HG02588 (cell line): ENCODE measurements at regions not wholly inside any gene's neighbourhood (a gene's known extent, or its start where the extent isn't known, plus 50 kb on each side); places are given as distances from the start of the nearest gene placed in this dataset.

Experiments used
- ATAC-seq: cut with Tn5 transposase; IDR thresholded peaks from one replicate; pipeline ENCODE4 v1.9.1; 2021; ENCODE audit warnings: mild to moderate bottlenecking, moderate library complexity; ENCODE audit not compliant: unreplicated experiment

DNA sequence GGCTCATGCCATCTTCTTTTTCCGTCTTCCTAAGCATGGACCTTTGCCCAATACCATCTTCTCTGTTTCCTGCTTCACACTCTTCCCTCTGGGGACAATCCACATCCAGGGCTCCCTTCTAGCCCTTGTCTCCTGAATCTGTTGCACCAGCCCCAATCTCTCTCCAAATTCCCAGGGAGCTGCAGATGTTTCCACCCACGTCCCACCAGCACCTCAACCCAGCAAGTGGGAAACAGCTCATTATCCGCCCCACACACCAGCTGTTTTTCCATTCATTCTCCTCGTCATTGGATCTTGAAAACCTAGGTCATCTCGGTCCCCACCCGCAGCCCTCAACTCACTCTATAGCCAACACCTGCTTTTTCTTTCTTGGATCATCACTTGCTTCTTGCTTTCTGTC lies 185.0 kb upstream of the CDYL start:
- no peak for ATAC-seq

DNA sequence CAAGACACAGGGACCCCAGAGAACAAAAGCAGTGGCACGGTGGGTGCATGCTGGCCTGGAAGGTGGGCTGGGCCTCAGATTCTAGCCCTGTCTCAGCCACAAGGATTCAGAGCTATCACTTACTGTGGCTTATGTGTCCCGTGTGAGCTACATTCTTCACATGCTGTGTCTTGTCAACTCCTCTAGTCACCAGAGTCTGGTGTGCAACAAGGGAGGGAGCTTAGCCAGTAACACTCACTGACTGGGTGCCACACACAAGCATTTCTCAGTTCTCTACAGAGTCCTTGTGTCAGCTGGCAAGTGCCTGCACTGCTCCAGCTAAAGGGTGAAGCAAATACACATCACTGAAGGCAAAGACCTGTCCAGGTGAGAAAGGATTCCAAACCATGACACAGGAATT lies 186.9 kb upstream of the CDYL start:
- ATAC-seq: no peak

DNA sequence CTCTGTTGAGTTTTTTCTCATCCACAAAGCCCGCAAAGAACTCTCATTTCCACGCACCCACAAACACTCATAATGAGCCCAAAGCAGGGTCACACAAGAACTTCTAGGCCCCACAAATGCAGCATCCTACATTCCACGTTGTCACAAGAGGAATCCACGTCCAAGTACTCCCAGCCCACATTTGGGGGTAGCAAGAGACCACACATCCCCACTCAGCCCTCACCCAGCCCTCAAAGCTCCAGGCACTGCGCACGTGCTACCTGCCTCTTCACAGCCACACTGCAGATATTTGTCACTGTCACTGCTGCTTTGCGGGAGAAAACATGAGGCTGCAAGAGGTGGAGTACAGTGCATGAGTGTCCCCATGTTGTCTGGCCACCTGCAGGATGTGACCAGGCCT lies 187.6 kb upstream of the CDYL start:
- ATAC-seq: no peak

DNA sequence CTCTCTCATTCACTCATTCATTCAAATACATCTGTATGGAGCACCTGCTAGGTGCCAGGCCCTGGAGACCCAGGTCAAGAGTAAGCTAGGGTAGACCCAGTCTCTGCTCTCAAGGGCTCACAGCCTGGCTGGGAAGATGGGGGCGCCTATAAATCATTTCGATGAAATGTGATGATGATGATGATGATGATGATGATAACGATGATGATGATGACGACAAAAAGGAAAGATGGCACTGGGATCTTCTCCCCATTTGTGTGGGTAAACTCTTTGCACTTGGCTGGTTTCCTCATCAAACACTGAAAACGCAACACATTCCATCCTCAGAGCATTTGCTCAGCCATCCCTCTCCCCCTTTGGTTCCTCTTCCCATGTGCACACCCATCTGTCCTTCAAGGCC lies 188.0 kb upstream of the CDYL start:
- no peak for ATAC-seq

DNA sequence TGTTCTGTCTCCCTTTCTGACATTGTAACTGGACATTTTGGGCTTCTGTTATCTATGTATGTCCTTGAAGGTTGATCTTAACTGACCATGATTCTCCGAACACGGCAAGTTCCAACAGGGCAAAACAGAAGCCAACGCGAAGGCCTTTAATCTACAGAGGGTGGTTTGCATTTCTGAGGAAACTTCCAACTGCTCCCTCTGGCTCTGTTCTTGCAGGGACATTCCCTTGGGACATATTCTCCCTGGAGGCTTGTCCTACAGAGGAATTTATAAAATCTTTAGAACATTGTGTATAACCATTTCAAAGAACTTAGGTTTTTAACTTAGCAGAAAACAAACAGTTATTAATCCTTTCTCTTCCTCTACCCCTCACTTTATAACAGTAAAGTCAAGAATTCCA lies 189.0 kb upstream of the CDYL start:
- ATAC-seq: no peak

DNA sequence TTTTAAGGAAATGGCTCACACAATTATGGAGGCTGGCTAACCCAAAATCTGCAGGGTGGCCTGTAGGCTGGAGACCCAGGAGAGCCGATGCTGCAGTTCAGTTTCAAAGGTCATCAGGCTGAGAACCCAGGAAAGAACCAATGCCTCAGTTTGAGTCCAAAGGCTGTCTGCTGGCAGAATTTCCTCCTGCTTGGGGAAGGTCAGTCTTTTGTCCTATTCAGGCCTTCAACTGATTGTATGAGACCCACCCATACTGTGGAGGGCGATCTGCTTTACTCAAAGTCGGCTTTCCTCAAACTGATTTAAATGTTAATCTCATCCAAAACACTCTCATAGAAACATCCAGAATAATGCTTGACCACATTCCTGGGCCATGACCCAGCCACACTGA lies 189.7 kb upstream of the CDYL start:
- no peak for ATAC-seq

DNA sequence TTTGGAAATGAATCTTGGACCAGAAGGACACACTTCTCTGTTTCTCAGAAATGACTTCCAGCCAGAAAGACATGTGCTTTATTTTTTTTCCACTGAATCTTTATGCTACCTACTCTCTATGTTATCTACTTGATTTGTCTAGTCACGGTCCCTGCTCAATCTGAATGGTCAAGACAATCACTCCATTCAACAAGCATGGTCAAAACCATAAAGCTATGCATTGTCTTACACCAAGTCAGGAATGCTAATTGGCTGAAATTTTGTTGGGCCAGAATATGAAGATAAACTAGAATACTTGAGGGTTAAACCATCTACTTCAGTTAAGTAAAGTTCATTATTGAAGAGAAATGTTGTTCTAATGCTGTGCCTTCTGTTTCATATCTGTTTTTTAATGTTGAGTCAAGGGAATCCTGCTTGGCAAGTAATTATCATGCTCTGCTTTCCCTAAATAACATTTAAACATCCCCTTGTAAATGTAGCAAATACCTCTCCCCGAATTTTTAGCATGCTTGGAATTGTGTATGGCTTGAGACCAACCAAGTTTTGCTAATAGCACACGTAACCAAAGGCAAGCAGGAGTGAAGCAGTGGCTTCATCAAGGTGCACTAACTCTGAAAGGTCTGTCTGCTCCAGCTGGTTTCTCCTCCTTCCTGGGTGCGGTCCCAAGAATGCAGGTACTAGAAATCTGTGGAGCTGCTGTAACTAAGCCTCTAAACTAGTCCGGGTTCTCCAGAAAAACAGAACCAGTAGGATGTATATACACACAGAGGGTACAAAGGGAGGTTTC lies 190.3 kb upstream of the CDYL start:
- ATAC-seq: no peak

DNA sequence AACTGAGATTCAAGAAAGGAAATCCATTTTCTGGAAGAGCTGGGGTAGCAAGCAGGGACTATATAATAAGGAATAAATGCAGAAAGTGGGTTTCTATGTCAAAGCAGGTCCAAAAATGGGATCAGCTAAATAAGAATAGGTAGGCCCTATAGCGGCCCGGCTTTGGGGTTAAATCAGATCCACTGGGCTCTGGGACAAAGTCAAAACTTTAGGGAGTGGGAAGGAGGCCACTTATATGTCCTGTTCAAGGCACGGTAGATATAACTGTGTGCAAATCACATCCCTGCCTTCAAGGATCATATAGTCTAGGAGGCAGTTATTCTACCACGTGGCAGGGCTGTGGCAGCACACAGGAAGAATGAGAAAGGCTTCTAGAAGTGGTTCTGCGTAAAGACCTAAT lies 191.4 kb upstream of the CDYL start:
- ATAC-seq: no peak

DNA sequence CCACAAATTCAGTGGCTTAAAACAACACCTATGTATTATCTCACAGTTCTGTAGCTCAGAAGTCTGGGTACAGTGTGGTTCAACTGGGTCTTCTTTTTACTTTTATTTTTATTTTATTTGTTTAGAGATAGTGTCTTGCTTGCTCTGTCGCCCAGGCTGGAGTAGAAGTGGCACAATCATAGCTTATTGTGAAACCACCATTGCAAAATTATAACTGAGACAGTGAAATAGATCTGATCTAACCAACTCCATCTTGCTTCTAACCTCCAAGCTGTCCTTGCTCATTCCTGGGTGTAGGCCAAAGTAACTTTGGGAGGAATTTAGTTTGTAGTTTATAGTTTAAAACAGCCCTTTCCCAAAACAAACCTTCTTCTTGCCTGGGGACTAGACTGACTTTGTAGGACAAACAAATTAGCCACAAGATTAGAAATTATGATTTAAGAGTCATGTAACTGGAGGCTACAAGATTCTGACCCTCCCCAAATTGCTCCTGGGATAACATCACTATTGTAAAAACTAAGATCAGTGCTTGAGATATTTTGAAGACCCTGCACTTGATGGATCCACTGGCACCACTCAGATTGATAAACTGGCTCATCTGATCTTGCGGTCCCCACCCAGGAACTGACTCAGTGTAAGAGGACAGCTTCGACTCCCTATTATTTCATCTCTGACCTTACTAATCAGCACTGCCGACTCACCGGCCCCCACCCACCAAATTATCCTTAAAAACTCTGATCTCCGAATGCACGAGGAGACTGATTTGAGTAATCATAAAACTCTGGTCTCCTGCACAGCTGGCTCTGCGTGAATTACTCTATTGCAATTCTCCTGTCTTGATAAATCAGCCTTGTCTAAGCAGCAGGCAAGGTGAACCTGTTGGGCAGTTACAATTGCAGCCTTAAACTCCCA lies 193.4 kb upstream of the CDYL start:
- no peak for ATAC-seq

DNA sequence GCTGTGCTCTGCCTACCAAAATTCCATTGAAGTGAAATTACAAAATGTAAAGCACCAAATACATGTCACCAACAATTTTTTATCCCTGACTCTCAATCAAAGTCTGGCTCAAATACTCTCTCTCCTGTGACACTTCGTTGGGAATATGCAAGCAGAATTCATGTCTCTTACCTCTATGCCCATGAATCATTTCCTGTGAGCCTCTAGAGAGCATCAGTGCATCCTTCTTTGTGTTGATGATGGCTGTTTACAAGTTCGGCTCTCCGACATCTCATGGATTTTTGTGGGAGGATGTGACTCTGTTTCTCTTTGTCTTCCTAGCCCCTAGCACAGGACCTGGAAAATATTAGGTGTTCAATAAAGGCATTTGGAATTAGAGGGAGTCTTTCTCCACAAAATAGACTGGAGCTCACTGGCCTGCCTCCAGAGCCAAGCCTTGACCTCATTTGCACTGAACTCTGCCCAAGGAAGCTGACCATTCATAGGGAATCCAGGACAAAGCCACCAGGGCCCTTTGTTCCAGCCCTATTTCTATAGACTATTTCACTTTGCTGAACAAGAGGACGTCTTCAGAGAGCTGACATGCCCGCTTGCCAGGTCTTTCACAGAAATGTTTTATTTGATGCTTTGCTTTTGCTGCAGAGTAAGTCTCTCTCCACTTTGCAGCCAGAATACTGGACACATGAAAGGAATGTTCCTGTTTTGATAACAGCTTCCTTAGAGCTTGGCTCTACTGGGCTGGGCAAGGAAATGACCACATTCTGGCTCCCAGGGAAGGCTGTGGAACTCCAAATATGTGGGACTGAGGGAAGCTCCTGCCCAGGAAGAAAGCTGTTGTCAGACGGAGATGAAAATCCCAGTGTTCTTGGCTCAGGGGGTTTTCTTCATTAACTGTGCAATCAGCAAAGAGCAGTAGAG lies 194.5 kb upstream of the CDYL start:
- no peak for ATAC-seq

DNA sequence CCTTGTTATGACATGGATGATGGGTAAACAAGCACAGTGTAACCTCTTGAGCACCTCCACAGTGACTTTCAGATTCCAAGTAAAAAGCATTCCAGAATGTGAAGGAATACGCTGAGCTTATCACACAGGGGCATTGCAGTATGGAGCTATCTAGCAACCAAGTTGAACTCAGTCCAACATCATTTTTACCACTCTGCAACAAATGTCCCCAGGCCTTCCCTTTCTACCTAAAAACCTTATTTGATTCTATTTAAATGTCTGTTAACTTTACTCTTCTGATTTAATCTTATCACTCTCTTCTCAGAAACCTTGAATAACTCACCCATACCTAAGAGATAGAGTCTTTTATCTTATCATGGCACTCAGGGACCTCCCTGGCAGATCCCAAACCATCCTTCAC lies 195.8 kb upstream of the CDYL start:
- ATAC-seq: no peak

DNA sequence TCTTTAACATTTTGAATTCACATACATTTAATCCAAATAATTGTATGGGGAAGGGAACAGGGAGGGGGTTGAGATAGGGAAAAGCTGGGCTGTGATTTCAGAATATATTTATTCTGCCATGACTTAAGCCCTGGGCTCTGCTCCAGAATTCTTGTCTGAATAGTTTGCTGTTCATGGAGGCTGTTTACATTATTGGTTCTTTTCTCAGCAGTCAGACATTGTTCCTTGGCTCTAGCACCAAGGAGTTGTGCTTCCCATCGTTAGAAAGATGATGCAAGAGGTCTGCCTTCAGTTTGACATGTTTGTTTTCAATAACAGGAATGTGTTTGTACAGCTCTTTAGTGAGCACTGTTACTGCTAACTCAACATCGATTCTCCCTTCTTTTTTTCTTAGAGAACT lies 198.8 kb upstream of the CDYL start:
- no peak for ATAC-seq

DNA sequence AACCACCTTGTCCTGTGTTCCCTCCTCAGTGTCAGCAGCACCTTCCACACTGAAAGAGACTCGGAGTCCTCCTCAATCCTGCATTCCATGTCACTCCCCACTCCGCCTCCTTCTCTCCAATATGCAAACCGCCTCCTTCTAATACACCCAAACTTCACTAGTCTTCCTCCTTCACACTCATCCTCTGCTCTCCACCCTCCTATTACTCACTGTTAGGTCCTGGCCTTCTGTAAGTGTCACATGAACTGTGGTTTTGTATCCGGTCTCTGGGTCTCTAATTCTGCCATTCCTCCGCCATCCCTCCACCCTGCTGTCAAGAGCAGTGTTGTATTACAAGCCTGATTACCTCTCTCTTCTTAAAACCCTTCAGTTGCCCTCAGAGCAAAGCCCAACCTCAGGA lies 200.5 kb upstream of the CDYL start:
- ATAC-seq: no peak

DNA sequence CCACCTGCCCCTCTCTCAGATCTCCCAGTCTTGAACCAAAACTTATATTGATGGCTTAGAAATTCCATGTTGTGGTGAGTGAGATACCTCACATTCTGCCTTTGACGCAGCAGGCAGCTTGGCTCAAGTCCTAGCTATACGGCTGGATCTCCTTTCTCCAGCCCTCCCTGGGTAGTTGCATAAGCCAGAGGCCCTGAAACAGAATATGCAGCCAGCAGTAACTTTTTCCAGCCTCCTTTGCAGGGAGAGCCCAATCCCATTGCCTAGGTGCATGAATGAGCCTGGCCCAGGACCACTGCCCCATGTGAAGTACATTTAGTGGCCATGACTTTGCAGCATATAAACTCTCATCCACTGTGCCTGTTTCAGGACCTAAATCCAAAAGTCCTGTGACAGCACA lies 202.2 kb upstream of the CDYL start:
- ATAC-seq: no peak

DNA sequence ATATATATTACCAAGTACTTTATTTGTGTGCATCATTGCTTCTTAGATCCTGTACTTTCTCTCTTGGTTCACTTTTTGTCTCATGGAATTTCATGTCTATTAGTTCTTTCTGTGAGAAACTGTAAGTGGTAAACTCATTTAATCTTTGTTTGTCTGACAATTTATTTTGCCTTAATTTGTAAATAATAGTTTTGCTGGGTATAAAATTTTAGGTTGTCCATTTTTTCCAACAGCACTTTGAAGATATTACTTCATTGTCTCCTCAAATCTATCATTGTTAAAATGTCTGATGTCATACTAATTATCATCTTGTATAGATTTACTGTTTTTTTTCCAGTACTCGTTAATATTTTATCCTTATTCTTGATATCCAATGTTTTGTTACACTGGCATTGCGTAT lies 205.2 kb upstream of the CDYL start:
- ATAC-seq: no peak

DNA sequence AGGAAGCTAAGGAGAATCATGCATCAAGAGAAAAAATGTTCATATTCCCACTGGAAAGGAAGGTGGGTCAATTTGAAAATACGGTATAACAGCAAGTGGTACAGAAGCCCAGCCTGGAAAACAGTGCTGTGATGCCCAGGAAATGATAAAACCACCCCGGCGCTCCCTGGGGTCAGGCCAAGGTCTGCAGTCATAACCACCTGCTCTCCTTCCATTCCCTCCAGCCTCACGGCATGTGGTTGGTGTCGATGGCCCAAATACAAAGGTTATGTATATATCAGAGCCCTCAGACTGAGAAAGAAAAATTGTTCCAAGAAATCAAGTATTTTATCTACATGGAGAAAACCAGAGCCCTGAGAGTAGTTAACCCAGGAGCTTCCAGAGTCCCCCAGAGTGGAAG lies 208.1 kb upstream of the CDYL start:
- ATAC-seq: no peak

DNA sequence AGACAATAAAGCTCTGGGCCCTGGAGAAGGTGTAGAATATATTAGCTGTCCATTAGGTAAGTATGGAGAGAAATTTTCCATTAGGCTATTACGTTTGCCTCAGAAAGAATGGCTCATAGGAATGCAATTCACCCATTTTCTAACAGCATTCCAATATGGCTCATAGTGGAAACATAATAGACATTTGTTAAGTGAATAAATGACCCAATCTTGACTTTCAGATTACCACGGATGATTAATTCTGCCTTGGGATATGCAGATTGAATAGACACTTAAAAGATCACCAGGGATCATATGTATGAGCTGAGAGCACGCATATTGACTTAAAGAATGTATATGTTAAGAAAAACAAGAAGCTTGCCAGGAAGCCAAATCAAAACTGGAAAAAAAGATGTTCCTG lies 209.1 kb upstream of the CDYL start:
- ATAC-seq: no peak

DNA sequence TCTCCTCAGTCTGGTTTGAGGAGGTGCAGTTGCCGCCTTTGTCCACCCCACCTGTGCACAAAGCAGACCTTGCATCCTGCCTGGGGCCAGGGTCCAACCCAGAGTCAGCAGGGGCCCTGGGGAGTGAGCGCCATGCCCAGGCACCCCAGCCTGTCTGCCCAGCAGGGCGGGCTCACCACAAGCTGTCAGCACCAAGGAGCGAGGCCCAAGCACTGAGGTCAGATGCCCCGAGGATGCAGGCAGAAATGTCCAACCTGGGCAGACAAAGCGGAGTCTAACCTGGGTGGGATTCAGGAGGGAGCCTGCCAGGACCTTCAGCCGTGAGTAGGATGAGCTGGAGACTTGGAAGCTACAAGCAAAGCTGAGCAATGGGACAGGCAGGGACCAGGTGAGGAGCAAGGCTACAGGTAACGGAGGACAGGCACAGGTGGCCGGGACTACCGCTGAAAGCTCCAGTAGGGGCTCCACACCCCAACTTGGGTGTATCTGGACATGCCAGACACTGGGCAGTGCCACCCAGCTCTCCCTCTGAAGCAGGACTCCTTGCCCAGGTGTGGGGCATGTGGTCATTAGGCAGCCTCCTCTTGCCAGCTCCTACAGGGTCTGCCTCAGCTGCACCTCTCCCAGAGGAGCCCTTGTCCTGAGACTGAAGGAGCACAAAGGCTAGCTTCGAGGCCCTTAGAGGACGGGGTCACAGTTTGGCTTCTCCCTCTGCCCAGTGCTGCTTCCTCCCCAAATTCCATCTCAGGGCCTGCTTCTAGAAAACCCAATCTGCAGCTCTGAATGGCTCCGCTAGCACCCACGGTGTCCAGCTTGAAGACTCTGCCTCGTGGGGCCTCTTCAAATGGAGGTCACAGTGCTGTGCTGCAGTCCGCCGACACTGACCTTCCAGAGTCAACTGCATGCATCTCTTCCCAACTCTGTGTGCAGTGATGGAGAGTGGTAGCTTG lies 210.6 kb upstream of the CDYL start:
- no peak for ATAC-seq

DNA sequence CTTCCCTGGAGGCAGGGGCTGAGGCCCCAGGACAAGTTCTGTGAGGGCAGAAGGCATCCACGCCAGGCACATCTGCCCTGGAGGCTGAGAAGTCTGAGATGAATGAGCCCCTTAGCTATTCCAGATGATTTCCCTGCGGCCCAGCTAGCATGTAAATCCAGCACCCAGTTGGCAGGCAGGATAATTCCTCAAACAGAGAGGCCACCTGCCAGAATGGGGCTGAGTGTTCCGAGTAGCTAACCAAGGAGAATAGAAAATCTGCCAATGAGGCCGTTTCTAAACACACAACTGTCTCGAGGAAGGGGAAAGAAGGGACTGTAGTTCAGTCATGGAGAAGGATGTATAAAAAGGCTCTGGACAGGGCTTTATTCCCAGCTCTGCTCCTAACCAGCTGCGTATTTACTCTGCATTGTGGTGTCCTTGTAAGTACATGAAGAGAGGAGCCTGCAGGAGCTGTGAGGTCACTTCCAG lies 211.4 kb upstream of the CDYL start:
- ATAC-seq: no peak

DNA sequence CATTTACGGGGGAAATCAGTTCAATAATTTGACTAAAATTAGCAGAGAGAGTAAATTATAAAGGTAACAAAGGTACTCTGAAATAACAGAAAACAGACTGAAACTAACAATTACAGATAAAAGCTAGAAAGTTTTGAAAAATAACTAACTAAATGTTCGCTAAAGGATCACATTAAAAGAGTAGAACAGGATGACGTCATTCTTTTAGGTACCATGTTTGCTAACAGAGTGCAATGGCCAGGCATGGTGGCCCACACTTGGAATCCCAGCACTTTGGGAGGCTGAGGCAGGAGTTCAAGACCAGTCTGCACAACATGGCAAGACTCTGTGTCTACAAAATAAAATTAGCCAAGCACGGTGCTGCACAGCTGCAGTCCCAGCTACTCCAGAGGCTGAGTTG lies 212.3 kb upstream of the CDYL start:
- no peak for ATAC-seq
